ENCODE measurements at regions not wholly inside any gene's neighbourhood (a gene's known extent, or its start where the extent isn't known, plus 50 kb on each side); places are given as distances from the start of the nearest gene placed in this dataset.
"Not testable (repeated sequence)": the region's sequence is repeated elsewhere in the genome, so short reads cannot be mapped to it uniquely, and the experiment has no call there.

GRCh38 chr21:18002393-18002792 lies 183.2 kb upstream of the C21orf91 start:
- Histone ChIP-seq H3K4me3 (ENCODE audit: low read depth, low read length) (no peak overlapping the region), H3K27me3 (ENCODE audit: control insufficient read depth, insufficient read depth, low read length) (no peaks in the 10 kb centered on the region), H3K27ac (ENCODE audit: low read depth, low read length) (no peak overlapping the region), H3K36me3 (ENCODE audit: control insufficient read depth, insufficient read depth, low read length) (no peaks in the 10 kb centered on the region), H3K9me3 (ENCODE audit: control insufficient read depth, insufficient read depth, low read length) (no peaks in the 10 kb centered on the region), H3K4me1 (ENCODE audit: control insufficient read depth, insufficient read depth, low read length) (no peaks in the 10 kb centered on the region)
- WGBS (ENCODE audit: insufficient coverage), result no CpG with 5 or more reads among the region's 2 CpGs
- DNase-seq (ENCODE audit: low read depth in 4 of 6, low spot score in 6 of 6), result no peak

GRCh38 chr21:18000981-18001686 lies 182.0 kb upstream of the C21orf91 start:
- no peaks in the 10 kb centered on the region for H3K4me1 ChIP-seq (ENCODE audit: control insufficient read depth, insufficient read depth, low read length)
- no peaks in the 10 kb centered on the region for H3K27me3 ChIP-seq (ENCODE audit: control insufficient read depth, insufficient read depth, low read length)
- H3K36me3 ChIP-seq (ENCODE audit: control insufficient read depth, insufficient read depth, low read length), result no peaks in the 10 kb centered on the region
- H3K9me3 ChIP-seq (ENCODE audit: control insufficient read depth, insufficient read depth, low read length), result no peaks in the 10 kb centered on the region
- WGBS (ENCODE audit: insufficient coverage), result 91% methylated on average over 1 of the region's 3 CpGs
- H3K27ac ChIP-seq (ENCODE audit: low read depth, low read length), result no peak overlapping the region
- H3K4me3 ChIP-seq (ENCODE audit: low read depth, low read length), result no peak overlapping the region
- peak in 1 of 6 donors; percentile 31 for DNase-seq (ENCODE audit: low read depth in 4 of 6, low spot score in 6 of 6)

- not testable (repeated sequence) for H3K4me3 ChIP-seq (ENCODE audit: low read depth, low read length); H3K27me3 ChIP-seq (ENCODE audit: control insufficient read depth, insufficient read depth, low read length); H3K4me1 ChIP-seq (ENCODE audit: control insufficient read depth, insufficient read depth, low read length); H3K36me3 ChIP-seq (ENCODE audit: control insufficient read depth, insufficient read depth, low read length); H3K27ac ChIP-seq (ENCODE audit: low read depth, low read length); H3K9me3 ChIP-seq (ENCODE audit: control insufficient read depth, insufficient read depth, low read length); DNase-seq (ENCODE audit: low read depth in 4 of 6, low spot score in 6 of 6)
- WGBS (ENCODE audit: insufficient coverage), result no CpG with 5 or more reads among the region's 4 CpGs
These were observed 179.4 kb upstream of the C21orf91 start for GRCh38 chr21:17998599-17998998.

GRCh38 chr21:17989780-17990179 lies 170.6 kb upstream of the C21orf91 start:
- DNase-seq (ENCODE audit: low read depth in 4 of 6, low spot score in 6 of 6), result no peak
- Histone ChIP-seq H3K4me1 (ENCODE audit: control insufficient read depth, insufficient read depth, low read length) (no peaks in the 10 kb centered on the region), H3K36me3 (ENCODE audit: control insufficient read depth, insufficient read depth, low read length) (no peaks in the 10 kb centered on the region), H3K4me3 (ENCODE audit: low read depth, low read length) (no peak overlapping the region), H3K27me3 (ENCODE audit: control insufficient read depth, insufficient read depth, low read length) (no peaks in the 10 kb centered on the region), H3K27ac (ENCODE audit: low read depth, low read length) (no peak overlapping the region), H3K9me3 (ENCODE audit: control insufficient read depth, insufficient read depth, low read length) (no peaks in the 10 kb centered on the region)
- no CpG with 5 or more reads among the region's 3 CpGs for WGBS (ENCODE audit: insufficient coverage)

- Histone ChIP-seq H3K27me3 (ENCODE audit: control insufficient read depth, insufficient read depth, low read length) (no peaks in the 10 kb centered on the region), H3K9me3 (ENCODE audit: control insufficient read depth, insufficient read depth, low read length) (no peaks in the 10 kb centered on the region), H3K36me3 (ENCODE audit: control insufficient read depth, insufficient read depth, low read length) (no peaks in the 10 kb centered on the region), H3K27ac (ENCODE audit: low read depth, low read length) (no peak overlapping the region), H3K4me3 (ENCODE audit: low read depth, low read length) (no peak overlapping the region), H3K4me1 (ENCODE audit: control insufficient read depth, insufficient read depth, low read length) (no peaks in the 10 kb centered on the region)
- no peak for DNase-seq (ENCODE audit: low read depth in 4 of 6, low spot score in 6 of 6)
- WGBS (ENCODE audit: insufficient coverage), result no CpG with 5 or more reads among the region's 1 CpG
These were observed 168.9 kb upstream of the C21orf91 start for GRCh38 chr21:17988102-17988437.

GRCh38 chr21:17987382-17988101 lies 168.4 kb upstream of the C21orf91 start:
- Histone ChIP-seq H3K4me1 (ENCODE audit: control insufficient read depth, insufficient read depth, low read length) (no peaks in the 10 kb centered on the region), H3K36me3 (ENCODE audit: control insufficient read depth, insufficient read depth, low read length) (no peaks in the 10 kb centered on the region), H3K4me3 (ENCODE audit: low read depth, low read length) (no peak overlapping the region), H3K9me3 (ENCODE audit: control insufficient read depth, insufficient read depth, low read length) (no peaks in the 10 kb centered on the region), H3K27ac (ENCODE audit: low read depth, low read length) (no peak overlapping the region), H3K27me3 (ENCODE audit: control insufficient read depth, insufficient read depth, low read length) (no peaks in the 10 kb centered on the region)
- DNase-seq (ENCODE audit: low read depth in 4 of 6, low spot score in 6 of 6), result peak in 2 of 6 donors; percentile 12 to 88

GRCh38 chr21:17981060-17981740 lies 162.0 kb upstream of the C21orf91 start:
- Histone ChIP-seq H3K27me3 (ENCODE audit: control insufficient read depth, insufficient read depth, low read length) (no peaks in the 10 kb centered on the region), H3K27ac (ENCODE audit: low read depth, low read length) (no peak overlapping the region)
- WGBS (ENCODE audit: insufficient coverage), result no CpG with 5 or more reads among the region's 4 CpGs

GRCh38 chr21:17979763-17980162 lies 160.6 kb upstream of the C21orf91 start:
- DNase-seq (ENCODE audit: low read depth in 4 of 6, low spot score in 6 of 6), result no peak
- no peaks in the 10 kb centered on the region for H3K36me3 ChIP-seq (ENCODE audit: control insufficient read depth, insufficient read depth, low read length)
- H3K4me1 ChIP-seq (ENCODE audit: control insufficient read depth, insufficient read depth, low read length), result no peaks in the 10 kb centered on the region
- no peaks in the 10 kb centered on the region for H3K27me3 ChIP-seq (ENCODE audit: control insufficient read depth, insufficient read depth, low read length)
- H3K27ac ChIP-seq (ENCODE audit: low read depth, low read length), result no peak overlapping the region
- no peaks in the 10 kb centered on the region for H3K9me3 ChIP-seq (ENCODE audit: control insufficient read depth, insufficient read depth, low read length)
- H3K4me3 ChIP-seq (ENCODE audit: low read depth, low read length), result no peak overlapping the region
- no CpG with 5 or more reads among the region's 1 CpG for WGBS (ENCODE audit: insufficient coverage)

More at GRCh38 chr21:17981060-17981740, 162.0 kb upstream of the C21orf91 start:
- Histone ChIP-seq H3K4me3 (ENCODE audit: low read depth, low read length) (no peak overlapping the region), H3K9me3 (ENCODE audit: control insufficient read depth, insufficient read depth, low read length) (no peaks in the 10 kb centered on the region), H3K4me1 (ENCODE audit: control insufficient read depth, insufficient read depth, low read length) (no peaks in the 10 kb centered on the region), H3K36me3 (ENCODE audit: control insufficient read depth, insufficient read depth, low read length) (no peaks in the 10 kb centered on the region)
- peak in 2 of 6 donors; percentile 51 to 71 for DNase-seq (ENCODE audit: low read depth in 4 of 6, low spot score in 6 of 6)

- WGBS (ENCODE audit: insufficient coverage), result 90% methylated on average over 2 of the region's 3 CpGs
- Histone ChIP-seq H3K4me1 (ENCODE audit: control insufficient read depth, insufficient read depth, low read length) (no peaks in the 10 kb centered on the region), H3K9me3 (ENCODE audit: control insufficient read depth, insufficient read depth, low read length) (no peaks in the 10 kb centered on the region), H3K36me3 (ENCODE audit: control insufficient read depth, insufficient read depth, low read length) (no peaks in the 10 kb centered on the region), H3K27me3 (ENCODE audit: control insufficient read depth, insufficient read depth, low read length) (no peaks in the 10 kb centered on the region), H3K4me3 (ENCODE audit: low read depth, low read length) (no peak overlapping the region), H3K27ac (ENCODE audit: low read depth, low read length) (no peak overlapping the region)
- DNase-seq (ENCODE audit: low read depth in 4 of 6, low spot score in 6 of 6), result no peak
These were observed 159.7 kb upstream of the C21orf91 start for GRCh38 chr21:17978895-17979294.

- Histone ChIP-seq H3K9me3 (ENCODE audit: control insufficient read depth, insufficient read depth, low read length) (no peaks in the 10 kb centered on the region), H3K4me3 (ENCODE audit: low read depth, low read length) (no peak overlapping the region), H3K27ac (ENCODE audit: low read depth, low read length) (no peak overlapping the region), H3K27me3 (ENCODE audit: control insufficient read depth, insufficient read depth, low read length) (no peaks in the 10 kb centered on the region), H3K36me3 (ENCODE audit: control insufficient read depth, insufficient read depth, low read length) (no peaks in the 10 kb centered on the region), H3K4me1 (ENCODE audit: control insufficient read depth, insufficient read depth, low read length) (no peaks in the 10 kb centered on the region)
- DNase-seq (ENCODE audit: low read depth in 4 of 6, low spot score in 6 of 6), result no peak
These were observed 157.5 kb upstream of the C21orf91 start for GRCh38 chr21:17976691-17977090.
